H1 (cell line): ENCODE measurements at regions not wholly inside any gene's neighbourhood (a gene's known extent, or its start where the extent isn't known, plus 50 kb on each side); places are given as distances from the start of the nearest gene placed in this dataset.

Experiments
- BRCA1 ChIP-seq: IDR thresholded peaks from 2 replicates; pipeline ENCODE4 v1.6.1; 2012; ENCODE audit warnings: low read depth, low read length, improper control_type of control experiment
- HDAC6 ChIP-seq: IDR thresholded peaks from one replicate; pipeline ENCODE4 v1.7.1; 2012; ENCODE audit warnings: low read depth, mild to moderate bottlenecking, inconsistent platforms, low read length, moderate library complexity
- TCF12 ChIP-seq: IDR thresholded peaks from 2 replicates; pipeline ENCODE4 v1.6.1; 2011; ENCODE audit warnings: low read depth, mild to moderate bottlenecking, low read length
- TF ChIP-seq, protein P1 (sequence below): fragments of 300-600 bp; sonication (generic); IDR thresholded peaks from 2 replicates; pipeline ENCODE4 v1.7.1; 2012; ENCODE audit warnings: low read length, moderate library complexity, mild to moderate bottlenecking, inconsistent platforms; ENCODE audit not compliant: insufficient replicate concordance

DNA sequence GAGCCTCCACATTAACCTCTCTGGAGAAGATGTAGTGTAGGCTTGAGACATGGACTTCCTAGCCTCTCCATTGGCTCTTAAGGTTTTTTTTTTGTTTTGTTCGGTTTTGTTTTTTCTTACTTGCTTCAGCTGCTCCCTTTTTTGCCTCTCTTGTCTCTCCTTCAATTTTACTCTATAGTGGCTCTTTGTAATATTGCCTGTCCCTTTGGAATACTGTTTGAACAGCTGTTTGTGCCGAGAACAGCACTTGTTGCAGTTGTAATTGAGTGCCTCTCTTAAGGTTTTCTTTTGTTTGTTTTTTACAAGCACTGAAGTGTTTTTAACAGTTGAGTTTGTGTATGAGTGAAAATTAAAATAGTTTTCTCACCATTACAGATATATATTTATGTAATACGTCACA is 567.7 kb downstream of the LRFN5 start (continued):
- TF ChIP-seq, protein P1, sequence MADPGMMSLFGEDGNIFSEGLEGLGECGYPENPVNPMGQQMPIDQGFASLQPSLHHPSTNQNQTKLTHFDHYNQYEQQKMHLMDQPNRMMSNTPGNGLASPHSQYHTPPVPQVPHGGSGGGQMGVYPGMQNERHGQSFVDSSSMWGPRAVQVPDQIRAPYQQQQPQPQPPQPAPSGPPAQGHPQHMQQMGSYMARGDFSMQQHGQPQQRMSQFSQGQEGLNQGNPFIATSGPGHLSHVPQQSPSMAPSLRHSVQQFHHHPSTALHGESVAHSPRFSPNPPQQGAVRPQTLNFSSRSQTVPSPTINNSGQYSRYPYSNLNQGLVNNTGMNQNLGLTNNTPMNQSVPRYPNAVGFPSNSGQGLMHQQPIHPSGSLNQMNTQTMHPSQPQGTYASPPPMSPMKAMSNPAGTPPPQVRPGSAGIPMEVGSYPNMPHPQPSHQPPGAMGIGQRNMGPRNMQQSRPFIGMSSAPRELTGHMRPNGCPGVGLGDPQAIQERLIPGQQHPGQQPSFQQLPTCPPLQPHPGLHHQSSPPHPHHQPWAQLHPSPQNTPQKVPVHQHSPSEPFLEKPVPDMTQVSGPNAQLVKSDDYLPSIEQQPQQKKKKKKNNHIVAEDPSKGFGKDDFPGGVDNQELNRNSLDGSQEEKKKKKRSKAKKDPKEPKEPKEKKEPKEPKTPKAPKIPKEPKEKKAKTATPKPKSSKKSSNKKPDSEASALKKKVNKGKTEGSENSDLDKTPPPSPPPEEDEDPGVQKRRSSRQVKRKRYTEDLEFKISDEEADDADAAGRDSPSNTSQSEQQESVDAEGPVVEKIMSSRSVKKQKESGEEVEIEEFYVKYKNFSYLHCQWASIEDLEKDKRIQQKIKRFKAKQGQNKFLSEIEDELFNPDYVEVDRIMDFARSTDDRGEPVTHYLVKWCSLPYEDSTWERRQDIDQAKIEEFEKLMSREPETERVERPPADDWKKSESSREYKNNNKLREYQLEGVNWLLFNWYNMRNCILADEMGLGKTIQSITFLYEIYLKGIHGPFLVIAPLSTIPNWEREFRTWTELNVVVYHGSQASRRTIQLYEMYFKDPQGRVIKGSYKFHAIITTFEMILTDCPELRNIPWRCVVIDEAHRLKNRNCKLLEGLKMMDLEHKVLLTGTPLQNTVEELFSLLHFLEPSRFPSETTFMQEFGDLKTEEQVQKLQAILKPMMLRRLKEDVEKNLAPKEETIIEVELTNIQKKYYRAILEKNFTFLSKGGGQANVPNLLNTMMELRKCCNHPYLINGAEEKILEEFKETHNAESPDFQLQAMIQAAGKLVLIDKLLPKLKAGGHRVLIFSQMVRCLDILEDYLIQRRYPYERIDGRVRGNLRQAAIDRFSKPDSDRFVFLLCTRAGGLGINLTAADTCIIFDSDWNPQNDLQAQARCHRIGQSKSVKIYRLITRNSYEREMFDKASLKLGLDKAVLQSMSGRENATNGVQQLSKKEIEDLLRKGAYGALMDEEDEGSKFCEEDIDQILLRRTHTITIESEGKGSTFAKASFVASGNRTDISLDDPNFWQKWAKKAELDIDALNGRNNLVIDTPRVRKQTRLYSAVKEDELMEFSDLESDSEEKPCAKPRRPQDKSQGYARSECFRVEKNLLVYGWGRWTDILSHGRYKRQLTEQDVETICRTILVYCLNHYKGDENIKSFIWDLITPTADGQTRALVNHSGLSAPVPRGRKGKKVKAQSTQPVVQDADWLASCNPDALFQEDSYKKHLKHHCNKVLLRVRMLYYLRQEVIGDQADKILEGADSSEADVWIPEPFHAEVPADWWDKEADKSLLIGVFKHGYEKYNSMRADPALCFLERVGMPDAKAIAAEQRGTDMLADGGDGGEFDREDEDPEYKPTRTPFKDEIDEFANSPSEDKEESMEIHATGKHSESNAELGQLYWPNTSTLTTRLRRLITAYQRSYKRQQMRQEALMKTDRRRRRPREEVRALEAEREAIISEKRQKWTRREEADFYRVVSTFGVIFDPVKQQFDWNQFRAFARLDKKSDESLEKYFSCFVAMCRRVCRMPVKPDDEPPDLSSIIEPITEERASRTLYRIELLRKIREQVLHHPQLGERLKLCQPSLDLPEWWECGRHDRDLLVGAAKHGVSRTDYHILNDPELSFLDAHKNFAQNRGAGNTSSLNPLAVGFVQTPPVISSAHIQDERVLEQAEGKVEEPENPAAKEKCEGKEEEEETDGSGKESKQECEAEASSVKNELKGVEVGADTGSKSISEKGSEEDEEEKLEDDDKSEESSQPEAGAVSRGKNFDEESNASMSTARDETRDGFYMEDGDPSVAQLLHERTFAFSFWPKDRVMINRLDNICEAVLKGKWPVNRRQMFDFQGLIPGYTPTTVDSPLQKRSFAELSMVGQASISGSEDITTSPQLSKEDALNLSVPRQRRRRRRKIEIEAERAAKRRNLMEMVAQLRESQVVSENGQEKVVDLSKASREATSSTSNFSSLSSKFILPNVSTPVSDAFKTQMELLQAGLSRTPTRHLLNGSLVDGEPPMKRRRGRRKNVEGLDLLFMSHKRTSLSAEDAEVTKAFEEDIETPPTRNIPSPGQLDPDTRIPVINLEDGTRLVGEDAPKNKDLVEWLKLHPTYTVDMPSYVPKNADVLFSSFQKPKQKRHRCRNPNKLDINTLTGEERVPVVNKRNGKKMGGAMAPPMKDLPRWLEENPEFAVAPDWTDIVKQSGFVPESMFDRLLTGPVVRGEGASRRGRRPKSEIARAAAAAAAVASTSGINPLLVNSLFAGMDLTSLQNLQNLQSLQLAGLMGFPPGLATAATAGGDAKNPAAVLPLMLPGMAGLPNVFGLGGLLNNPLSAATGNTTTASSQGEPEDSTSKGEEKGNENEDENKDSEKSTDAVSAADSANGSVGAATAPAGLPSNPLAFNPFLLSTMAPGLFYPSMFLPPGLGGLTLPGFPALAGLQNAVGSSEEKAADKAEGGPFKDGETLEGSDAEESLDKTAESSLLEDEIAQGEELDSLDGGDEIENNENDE, result no peak
- TF ChIP-seq BRCA1 (no peak), HDAC6 (no peak), TCF12 (no peak)
